Right lobe of liver (tissue), 4 donors: ENCODE measurements at regions not wholly inside any gene's neighbourhood (a gene's known extent, or its start where the extent isn't known, plus 50 kb on each side); places are given as distances from the start of the nearest gene placed in this dataset.
A peak's percentile ranks its signal among the peaks of the same experiment; 100 is the strongest.

ENCODE experiments used
- POLR2A ChIP-seq: fragments of 450-650 bp; IDR thresholded peaks from one replicate; pipeline ENCODE4 v1.6.1; 2017; ENCODE audit warnings: antibody characterized with exemption, mild to moderate bottlenecking
- TF ChIP-seq, protein P1 (sequence below), 4 donors: fragments of 200-600 bp in 3 of 4; fragments of 450-650 bp in 1 of 4; IDR thresholded peaks; one replicate each; pipeline versions ENCODE4 v1.5.1 to v1.8.0; 2016 to 2022; ENCODE audit warnings: antibody characterized with exemption in 4 of 4, mild to moderate bottlenecking in 2 of 4
- donor health status: DM: no; HTN: no; CAD: no.
- donor health status: DM: no; HTN: no; CAD: no.
- donor health status: DM: no; HTN: yes; CAD: no.

DNA sequence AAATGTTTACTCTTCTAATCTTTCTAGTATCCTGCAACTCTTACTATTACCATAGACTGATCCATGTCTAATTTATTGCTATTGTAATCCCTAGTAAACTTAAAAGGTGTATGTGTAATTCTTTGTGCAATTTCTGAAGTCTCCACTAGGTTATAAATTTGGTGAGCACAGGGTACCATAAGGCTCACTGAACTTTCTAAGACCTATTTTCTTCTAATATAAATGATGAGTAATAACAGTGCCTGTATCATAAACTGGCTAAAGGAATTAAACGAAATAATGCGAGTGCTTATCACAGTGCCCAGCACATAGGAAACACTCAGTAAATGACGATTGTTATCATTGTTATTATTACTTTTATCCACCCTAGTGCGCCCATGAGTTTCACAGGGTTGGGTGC lies 119.1 kb downstream of the KLF12 start:
- TF ChIP-seq POLR2A = no peak
- TF ChIP-seq, protein P1, sequence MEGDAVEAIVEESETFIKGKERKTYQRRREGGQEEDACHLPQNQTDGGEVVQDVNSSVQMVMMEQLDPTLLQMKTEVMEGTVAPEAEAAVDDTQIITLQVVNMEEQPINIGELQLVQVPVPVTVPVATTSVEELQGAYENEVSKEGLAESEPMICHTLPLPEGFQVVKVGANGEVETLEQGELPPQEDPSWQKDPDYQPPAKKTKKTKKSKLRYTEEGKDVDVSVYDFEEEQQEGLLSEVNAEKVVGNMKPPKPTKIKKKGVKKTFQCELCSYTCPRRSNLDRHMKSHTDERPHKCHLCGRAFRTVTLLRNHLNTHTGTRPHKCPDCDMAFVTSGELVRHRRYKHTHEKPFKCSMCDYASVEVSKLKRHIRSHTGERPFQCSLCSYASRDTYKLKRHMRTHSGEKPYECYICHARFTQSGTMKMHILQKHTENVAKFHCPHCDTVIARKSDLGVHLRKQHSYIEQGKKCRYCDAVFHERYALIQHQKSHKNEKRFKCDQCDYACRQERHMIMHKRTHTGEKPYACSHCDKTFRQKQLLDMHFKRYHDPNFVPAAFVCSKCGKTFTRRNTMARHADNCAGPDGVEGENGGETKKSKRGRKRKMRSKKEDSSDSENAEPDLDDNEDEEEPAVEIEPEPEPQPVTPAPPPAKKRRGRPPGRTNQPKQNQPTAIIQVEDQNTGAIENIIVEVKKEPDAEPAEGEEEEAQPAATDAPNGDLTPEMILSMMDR (IDR thresholded peaks at IDR 0.05) = peak in 2 of 4 donors; percentile 6 to 13
